ENCODE measurements at regions not wholly inside any gene's neighbourhood (a gene's known extent, or its start where the extent isn't known, plus 50 kb on each side); places are given as distances from the start of the nearest gene placed in this dataset.
"Not testable (repeated sequence)": the region's sequence is repeated elsewhere in the genome, so short reads cannot be mapped to it uniquely, and the experiment has no call there.

- DNase-seq, result no peak
These were observed 280.4 kb upstream of the LUZP2 start for GRCh38 chr11:24216488-24216887.

- not testable (repeated sequence) for DNase-seq
These were observed 279.5 kb upstream of the LUZP2 start for GRCh38 chr11:24217319-24217718.

GRCh38 chr11:24225501-24225900 lies 271.4 kb upstream of the LUZP2 start:
- no peak for DNase-seq

- DNase-seq, result no peak
These were observed 270.2 kb upstream of the LUZP2 start for GRCh38 chr11:24226606-24227005.

GRCh38 chr11:24233041-24233440 lies 263.8 kb upstream of the LUZP2 start:
- DNase-seq, result no peak

GRCh38 chr11:24234822-24235508 lies 261.9 kb upstream of the LUZP2 start:
- DNase-seq, result no peak

GRCh38 chr11:24238771-24239645 lies 257.8 kb upstream of the LUZP2 start:
- DNase-seq, result no peak

GRCh38 chr11:24239930-24240329 lies 256.9 kb upstream of the LUZP2 start:
- no peak for DNase-seq

GRCh38 chr11:24240496-24241175 lies 256.2 kb upstream of the LUZP2 start:
- no peak for DNase-seq

- DNase-seq, result no peak
These were observed 250.1 kb upstream of the LUZP2 start for GRCh38 chr11:24246715-24247114.

GRCh38 chr11:24247846-24248245 lies 249.0 kb upstream of the LUZP2 start:
- no peak for DNase-seq

- no peak for DNase-seq
These were observed 246.9 kb upstream of the LUZP2 start for GRCh38 chr11:24249921-24250320.

- DNase-seq, result no peak
These were observed 243.6 kb upstream of the LUZP2 start for GRCh38 chr11:24253237-24253760.

- DNase-seq, result no peak
These were observed 232.0 kb upstream of the LUZP2 start for GRCh38 chr11:24264868-24265267.

- DNase-seq, result no peak
These were observed 229.8 kb upstream of the LUZP2 start for GRCh38 chr11:24267014-24267413.

- no peak for DNase-seq
These were observed 225.1 kb upstream of the LUZP2 start for GRCh38 chr11:24271798-24272197.

GRCh38 chr11:24274214-24274781 lies 222.6 kb upstream of the LUZP2 start:
- not testable (repeated sequence) for DNase-seq

- DNase-seq, result no peak
These were observed 210.6 kb upstream of the LUZP2 start for GRCh38 chr11:24286238-24286637.

- DNase-seq, result no peak
These were observed 207.6 kb upstream of the LUZP2 start for GRCh38 chr11:24289301-24289700.

- DNase-seq, result no peak
These were observed 202.9 kb upstream of the LUZP2 start for GRCh38 chr11:24293964-24294363.

- DNase-seq, result no peak
These were observed 201.5 kb upstream of the LUZP2 start for GRCh38 chr11:24295360-24295759.

GRCh38 chr11:24297461-24297860 lies 199.4 kb upstream of the LUZP2 start:
- no peak for DNase-seq

- no peak for DNase-seq
These were observed 198.7 kb upstream of the LUZP2 start for GRCh38 chr11:24298146-24298545.
